ENCODE measurements at regions not wholly inside any gene's neighbourhood (a gene's known extent, or its start where the extent isn't known, plus 50 kb on each side); places are given as distances from the start of the nearest gene placed in this dataset.

GRCh38 chr20:9939231-9939630 lies 95.6 kb upstream of the ANKEF1 start:
- TF ChIP-seq RAD21 (IDR thresholded peaks at IDR 0.05; ENCODE audit: low read depth) (no peak), FOXM1 (IDR thresholded peaks at IDR 0.05; ENCODE audit: borderline replicate concordance, low read depth) (no peak), YY1 (IDR thresholded peaks at IDR 0.05; ENCODE audit: low read depth) (no peak), MAX (IDR thresholded peaks at IDR 0.05) (no peak), EP300 (IDR thresholded peaks at IDR 0.05; ENCODE audit: borderline replicate concordance) (no peak), NFIC (IDR thresholded peaks at IDR 0.05) (no peak), EGR1 (IDR thresholded peaks at IDR 0.05) (no peak), CEBPB (IDR thresholded peaks at IDR 0.05) (no peak)

Measured in Ishikawa (cell line).